Neutrophil (primary cell): ENCODE measurements at regions not wholly inside any gene's neighbourhood (a gene's known extent, or its start where the extent isn't known, plus 50 kb on each side); places are given as distances from the start of the nearest gene placed in this dataset.

ENCODE experiments used
- H3K27ac ChIP-seq: fragments of 200-600 bp; sonication (generic); 2 replicates; pipeline ENCODE4 v1.5.1; 2016; ENCODE audit warnings: mild to moderate bottlenecking, moderate library complexity
- H3K27me3 ChIP-seq: fragments of 200-600 bp; sonication (generic); 2 replicates; pipeline ENCODE4 v1.6.0; 2016; ENCODE audit warnings: mild to moderate bottlenecking
- H3K36me3 ChIP-seq: fragments of 200-600 bp; sonication (generic); 2 replicates; pipeline ENCODE4 v1.5.1; 2017
- H3K4me1 ChIP-seq, 2 experiments: fragments of 200-600 bp in 1 of 2; sonication (generic) in 1 of 2; 1 replicate in 1 of 2; 2 replicates in 1 of 2; pipeline versions ENCODE4 v1.5.1 to v1.6.1; 2013 to 2016; ENCODE audit warnings: low read depth in 1 of 2, low read length in 1 of 2, mild to moderate bottlenecking in 1 of 2, moderate library complexity in 1 of 2; ENCODE audit not compliant: control insufficient read depth in 1 of 2, insufficient read depth in 1 of 2
- H3K4me3 ChIP-seq, 2 experiments: fragments of 200-600 bp in 1 of 2; sonication (generic) in 1 of 2; 1 replicate in 1 of 2; 2 replicates in 1 of 2; pipeline ENCODE4 v1.5.1; 2013 to 2016; ENCODE audit warnings: low read depth in 1 of 2, low read length in 1 of 2, mild to moderate bottlenecking in 1 of 2, moderate library complexity in 1 of 2
- H3K9me3 ChIP-seq: fragments of 200-600 bp; sonication (generic); 2 replicates; pipeline ENCODE4 v1.5.1; 2016
- CTCF ChIP-seq: fragments of 200-600 bp; sonication (generic); IDR thresholded peaks from 2 replicates; pipeline ENCODE4 v1.5.1; 2016; ENCODE audit warnings: antibody characterized with exemption

GRCh38 chr5:96509316-96509715 is 76.3 kb upstream of the PCSK1 start:
- Histone ChIP-seq H3K36me3 (no peaks in the 10 kb centered on the region), H3K27ac (no peak overlapping the region), H3K4me1 (no peaks in the 10 kb centered on the region), H3K9me3 (no peaks in the 10 kb centered on the region), H3K4me3 (no peak overlapping the region), H3K27me3 (peaks cover 24% of the 10 kb centered on the region)
- TF ChIP-seq CTCF: no peak

- H3K36me3 ChIP-seq: no peaks in the 10 kb centered on the region
- H3K27me3 ChIP-seq: peaks cover 24% of the 10 kb centered on the region
- no peak overlapping the region for H3K4me3 ChIP-seq
- no peak for TF ChIP-seq CTCF
- H3K9me3 ChIP-seq: no peaks in the 10 kb centered on the region
- H3K27ac ChIP-seq: no peak overlapping the region
- H3K4me1 ChIP-seq: no peaks in the 10 kb centered on the region
Measured at GRCh38 chr5:96509721-96510350, 76.8 kb upstream of the PCSK1 start.

- no peaks in the 10 kb centered on the region for H3K36me3 ChIP-seq
- no peak for TF ChIP-seq CTCF
- H3K27me3 ChIP-seq: peaks cover 23% of the 10 kb centered on the region
- H3K9me3 ChIP-seq: no peaks in the 10 kb centered on the region
- H3K27ac ChIP-seq: no peak overlapping the region
- H3K4me3 ChIP-seq: no peak overlapping the region
- no peaks in the 10 kb centered on the region for H3K4me1 ChIP-seq
Measured at GRCh38 chr5:96516631-96517071, 83.6 kb upstream of the PCSK1 start.

- TF ChIP-seq CTCF: no peak
- Histone ChIP-seq H3K27ac (no peak overlapping the region), H3K4me3 (no peak overlapping the region), H3K4me1 (no peaks in the 10 kb centered on the region), H3K9me3 (no peaks in the 10 kb centered on the region), H3K36me3 (no peaks in the 10 kb centered on the region), H3K27me3 (peaks cover 20% of the 10 kb centered on the region)
Measured at GRCh38 chr5:96517295-96517694, 84.2 kb upstream of the PCSK1 start.

GRCh38 chr5:96520345-96520744 is 87.3 kb upstream of the PCSK1 start:
- Histone ChIP-seq H3K9me3 (no peaks in the 10 kb centered on the region), H3K4me3 (no peak overlapping the region), H3K4me1 (no peaks in the 10 kb centered on the region), H3K27me3 (peaks cover 12% of the 10 kb centered on the region), H3K36me3 (no peaks in the 10 kb centered on the region), H3K27ac (no peak overlapping the region)
- no peak for TF ChIP-seq CTCF
